Ramos (cell line): ENCODE measurements at regions not wholly inside any gene's neighbourhood (a gene's known extent, or its start where the extent isn't known, plus 50 kb on each side); places are given as distances from the start of the nearest gene placed in this dataset.

Experiments
- in situ Hi-C: fragments of 300-500 bp; cut with MboI; formaldehyde crosslinking; loops from one replicate; pipeline ENCODE4 v1.14.3; 2022; ENCODE audit warnings: low sequenced_read_pairs; ENCODE audit not compliant: unreplicated experiment

GRCh38 chr13:33369073-33369472 lies 83.5 kb upstream of the STARD13 start:
- in situ Hi-C loops: no loop called here

- in situ Hi-C loops: no loop called here
Observed at GRCh38 chr13:33372251-33372919, 86.8 kb upstream of the STARD13 start.

GRCh38 chr13:33373624-33374023 lies 88.1 kb upstream of the STARD13 start:
- in situ Hi-C loops: no loop called here

GRCh38 chr13:33375421-33375820 lies 89.9 kb upstream of the STARD13 start:
- in situ Hi-C loops: no loop called here

- in situ Hi-C loops: no loop called here
Observed at GRCh38 chr13:33376212-33376611, 90.7 kb upstream of the STARD13 start.

- in situ Hi-C loops: no loop called here
Observed at GRCh38 chr13:33377411-33377810, 91.9 kb upstream of the STARD13 start.

GRCh38 chr13:33377825-33378224 lies 92.3 kb upstream of the STARD13 start:
- in situ Hi-C loops: no loop called here

GRCh38 chr13:33379608-33380007 lies 94.1 kb upstream of the STARD13 start:
- in situ Hi-C loops: no loop called here

- in situ Hi-C loops: no loop called here
Observed at GRCh38 chr13:33380487-33381079, 95.0 kb upstream of the STARD13 start.

GRCh38 chr13:33381180-33381579 lies 95.6 kb upstream of the STARD13 start:
- in situ Hi-C loops: no loop called here

GRCh38 chr13:33381906-33382305 lies 96.4 kb upstream of the STARD13 start:
- in situ Hi-C loops: no loop called here

- in situ Hi-C loops: no loop called here
Observed at GRCh38 chr13:33383724-33384577, 98.4 kb upstream of the STARD13 start.

- in situ Hi-C loops: no loop called here
Observed at GRCh38 chr13:33388286-33388998, 102.9 kb upstream of the STARD13 start.

- in situ Hi-C loops: no loop called here
Observed at GRCh38 chr13:33392794-33393405, 107.3 kb upstream of the STARD13 start.

GRCh38 chr13:33394294-33394932 lies 108.9 kb upstream of the STARD13 start:
- in situ Hi-C loops: no loop called here

GRCh38 chr13:33401238-33401637 lies 115.7 kb upstream of the STARD13 start:
- in situ Hi-C loops: no loop called here

- in situ Hi-C loops: no loop called here
Observed at GRCh38 chr13:33402975-33403374, 117.4 kb upstream of the STARD13 start.

GRCh38 chr13:33403807-33404362 lies 118.3 kb upstream of the STARD13 start:
- in situ Hi-C loops: no loop called here

- in situ Hi-C loops: no loop called here
Observed at GRCh38 chr13:33405371-33405770, 119.8 kb upstream of the STARD13 start.
